ENCODE measurements at regions not wholly inside any gene's neighbourhood (a gene's known extent, or its start where the extent isn't known, plus 50 kb on each side); places are given as distances from the start of the nearest gene placed in this dataset.

GRCh38 chr6:145423936-145424335 is 311.4 kb downstream of the EPM2A start:
- Histone ChIP-seq H3K4me3 (ENCODE audit: low read depth, low read length) (no peak overlapping the region), H3K36me3 (no peaks in the 10 kb centered on the region), H3K27me3 (no peaks in the 10 kb centered on the region), H3K9me3 (no peaks in the 10 kb centered on the region), H3K4me1 (no peaks in the 10 kb centered on the region)
- no peak for DNase-seq
- TF ChIP-seq, protein P1, sequence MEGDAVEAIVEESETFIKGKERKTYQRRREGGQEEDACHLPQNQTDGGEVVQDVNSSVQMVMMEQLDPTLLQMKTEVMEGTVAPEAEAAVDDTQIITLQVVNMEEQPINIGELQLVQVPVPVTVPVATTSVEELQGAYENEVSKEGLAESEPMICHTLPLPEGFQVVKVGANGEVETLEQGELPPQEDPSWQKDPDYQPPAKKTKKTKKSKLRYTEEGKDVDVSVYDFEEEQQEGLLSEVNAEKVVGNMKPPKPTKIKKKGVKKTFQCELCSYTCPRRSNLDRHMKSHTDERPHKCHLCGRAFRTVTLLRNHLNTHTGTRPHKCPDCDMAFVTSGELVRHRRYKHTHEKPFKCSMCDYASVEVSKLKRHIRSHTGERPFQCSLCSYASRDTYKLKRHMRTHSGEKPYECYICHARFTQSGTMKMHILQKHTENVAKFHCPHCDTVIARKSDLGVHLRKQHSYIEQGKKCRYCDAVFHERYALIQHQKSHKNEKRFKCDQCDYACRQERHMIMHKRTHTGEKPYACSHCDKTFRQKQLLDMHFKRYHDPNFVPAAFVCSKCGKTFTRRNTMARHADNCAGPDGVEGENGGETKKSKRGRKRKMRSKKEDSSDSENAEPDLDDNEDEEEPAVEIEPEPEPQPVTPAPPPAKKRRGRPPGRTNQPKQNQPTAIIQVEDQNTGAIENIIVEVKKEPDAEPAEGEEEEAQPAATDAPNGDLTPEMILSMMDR (IDR thresholded peaks at IDR 0.05; ENCODE audit: low read depth, low read length), result no peak

DNA sequence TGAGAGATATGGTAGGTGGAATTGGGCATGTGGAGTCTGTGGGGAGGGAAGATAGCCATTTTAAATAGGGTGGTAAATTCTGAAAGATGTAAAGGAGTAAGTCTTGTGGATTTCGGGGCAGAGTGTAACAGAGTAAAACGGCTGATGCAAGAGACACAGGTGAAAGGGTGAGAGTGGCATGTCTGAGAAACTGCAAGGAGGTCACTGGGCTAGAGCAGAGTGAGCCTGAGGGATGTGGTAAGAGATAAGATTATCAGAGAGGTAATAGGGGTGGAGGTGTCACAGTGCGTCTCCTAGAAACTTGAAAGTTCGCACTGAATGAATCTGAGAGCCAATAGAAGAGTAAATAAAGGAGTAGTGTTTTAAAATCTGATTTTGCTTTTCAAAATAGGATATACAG is 308.1 kb downstream of the EPM2A start:
- Histone ChIP-seq H3K9me3 (no peaks in the 10 kb centered on the region), H3K36me3 (no peaks in the 10 kb centered on the region), H3K4me1 (no peaks in the 10 kb centered on the region), H3K4me3 (ENCODE audit: low read depth, low read length) (no peak overlapping the region), H3K27me3 (no peaks in the 10 kb centered on the region)
- DNase-seq, result no peak
- TF ChIP-seq, protein P1 (IDR thresholded peaks at IDR 0.05; ENCODE audit: low read depth, low read length), result no peak

GRCh38 chr6:145428706-145429105 is 306.6 kb downstream of the EPM2A start:
- no peak for DNase-seq
- H3K27me3 ChIP-seq, result no peaks in the 10 kb centered on the region
- TF ChIP-seq, protein P1 (IDR thresholded peaks at IDR 0.05; ENCODE audit: low read depth, low read length), result no peak
- H3K4me1 ChIP-seq, result no peaks in the 10 kb centered on the region
- no peaks in the 10 kb centered on the region for H3K36me3 ChIP-seq
- no peaks in the 10 kb centered on the region for H3K9me3 ChIP-seq
- H3K4me3 ChIP-seq (ENCODE audit: low read depth, low read length), result no peak overlapping the region

DNA sequence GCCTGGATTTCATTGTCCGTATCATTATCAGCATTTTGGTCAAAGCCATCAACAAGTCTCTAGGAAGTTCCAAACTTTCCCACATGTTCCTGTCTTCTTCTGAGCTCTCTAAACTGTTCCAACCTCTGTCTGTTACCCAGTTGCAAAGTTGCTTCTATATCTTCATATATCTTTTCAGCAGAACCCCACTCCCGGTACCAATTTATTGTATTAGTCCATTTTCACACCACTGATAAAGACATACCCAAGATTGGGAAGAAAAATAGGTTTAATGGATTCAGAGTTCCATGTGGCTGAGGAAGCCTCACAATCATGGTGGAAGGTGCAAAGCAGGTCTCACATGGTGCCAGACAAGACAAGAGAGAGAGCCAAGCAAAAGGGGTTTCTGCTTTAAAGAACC is 293.2 kb downstream of the EPM2A start:
- no peaks in the 10 kb centered on the region for H3K9me3 ChIP-seq
- H3K27me3 ChIP-seq, result no peaks in the 10 kb centered on the region
- TF ChIP-seq, protein P1 (IDR thresholded peaks at IDR 0.05; ENCODE audit: low read depth, low read length), result no peak
- H3K4me1 ChIP-seq, result no peaks in the 10 kb centered on the region
- H3K4me3 ChIP-seq (ENCODE audit: low read depth, low read length), result no peak overlapping the region
- no peak for DNase-seq
- H3K36me3 ChIP-seq, result no peaks in the 10 kb centered on the region

- no peaks in the 10 kb centered on the region for H3K9me3 ChIP-seq
- H3K4me1 ChIP-seq, result no peaks in the 10 kb centered on the region
- H3K36me3 ChIP-seq, result no peaks in the 10 kb centered on the region
- H3K27me3 ChIP-seq, result no peaks in the 10 kb centered on the region
- no peak for DNase-seq
- no peak overlapping the region for H3K4me3 ChIP-seq (ENCODE audit: low read depth, low read length)
- TF ChIP-seq, protein P1 (IDR thresholded peaks at IDR 0.05; ENCODE audit: low read depth, low read length), result no peak
Measured at GRCh38 chr6:145445674-145446073, 289.6 kb downstream of the EPM2A start.

GRCh38 chr6:145451029-145451428 is 284.3 kb downstream of the EPM2A start:
- TF ChIP-seq, protein P1 (IDR thresholded peaks at IDR 0.05; ENCODE audit: low read depth, low read length), result no peak
- Histone ChIP-seq H3K9me3 (no peaks in the 10 kb centered on the region), H3K27me3 (no peaks in the 10 kb centered on the region), H3K4me3 (ENCODE audit: low read depth, low read length) (no peak overlapping the region), H3K36me3 (no peaks in the 10 kb centered on the region), H3K4me1 (peaks cover 5% of the 10 kb centered on the region)
- DNase-seq, result no peak
